CD4-positive, alpha-beta T cell treated with Interleukin-21 for 1 hour (primary cell): ENCODE measurements at regions not wholly inside any gene's neighbourhood (a gene's known extent, or its start where the extent isn't known, plus 50 kb on each side); places are given as distances from the start of the nearest gene placed in this dataset.
"Not testable (repeated sequence)": the region's sequence is repeated elsewhere in the genome, so short reads cannot be mapped to it uniquely, and the experiment has no call there.

ENCODE experiments used
- DNase-seq: peaks from one replicate; pipeline ENCODE4 v3.0.0-alpha.2; 2020

GRCh38 chr5:93359296-93359959 lies 221.6 kb downstream of the NR2F1-AS1 start:
- no peak for DNase-seq

GRCh38 chr5:93358176-93358575 lies 222.8 kb downstream of the NR2F1-AS1 start:
- no peak for DNase-seq

DNA sequence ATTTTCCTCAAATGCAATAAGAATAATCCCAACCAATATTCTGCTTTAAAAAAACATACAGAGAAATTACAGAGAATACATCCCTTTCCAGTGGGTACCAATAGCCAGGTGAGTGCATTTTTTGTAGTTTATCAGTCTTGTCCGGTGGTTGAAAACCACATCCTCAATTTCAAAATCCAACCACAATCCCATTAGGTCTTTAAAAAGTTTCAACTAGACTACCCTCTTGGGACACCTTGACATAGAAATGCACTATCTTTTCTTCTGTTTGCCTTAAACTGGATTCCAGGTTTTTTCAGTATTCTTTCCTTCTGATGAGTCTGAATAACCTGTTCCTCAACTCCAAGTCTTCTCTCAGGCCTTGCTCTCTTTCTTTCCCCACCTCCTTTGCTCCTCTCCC lies 223.3 kb downstream of the NR2F1-AS1 start:
- no peak for DNase-seq

GRCh38 chr5:93355691-93356090 lies 225.3 kb downstream of the NR2F1-AS1 start:
- no peak for DNase-seq

GRCh38 chr5:93352186-93352585 lies 228.8 kb downstream of the NR2F1-AS1 start:
- DNase-seq = no peak

DNA sequence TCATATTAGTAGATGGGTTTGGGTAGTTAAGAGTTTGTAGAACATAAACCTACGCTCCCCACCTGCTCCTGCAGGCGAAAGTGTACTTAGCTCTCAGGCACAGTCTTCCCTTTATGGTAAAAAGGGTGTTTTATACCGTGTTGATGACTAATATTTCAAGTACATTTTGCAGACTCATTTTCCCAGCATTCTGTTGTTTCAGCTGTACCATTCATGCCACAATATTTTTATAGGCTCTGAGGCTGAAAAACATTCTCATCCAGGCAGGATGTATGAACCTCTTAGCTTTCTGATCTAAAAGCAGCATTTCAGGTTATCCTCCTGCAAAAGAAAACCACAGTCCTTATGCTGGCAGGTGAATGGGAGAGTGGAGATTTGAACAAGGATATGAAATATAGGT lies 231.4 kb downstream of the NR2F1-AS1 start:
- DNase-seq = no peak

DNA sequence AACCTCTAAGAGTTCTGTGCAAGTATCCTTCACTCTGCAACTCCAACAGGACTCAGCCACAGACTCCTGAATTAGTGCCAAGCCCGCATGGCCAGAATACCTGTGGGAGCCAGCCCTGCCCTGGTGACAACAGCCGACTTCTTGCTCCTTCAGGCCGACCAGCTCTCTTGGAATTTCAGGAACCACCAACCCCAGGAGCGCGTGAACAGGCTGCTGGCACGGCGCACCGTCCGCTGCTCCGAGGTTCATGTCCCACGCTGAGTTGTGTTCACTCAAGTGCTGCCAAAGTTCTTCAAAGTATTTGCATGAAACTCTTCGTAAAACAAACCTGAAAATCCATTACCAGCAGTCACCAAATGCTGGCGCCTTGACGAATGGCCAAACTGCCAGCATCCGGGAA lies 232.8 kb downstream of the NR2F1-AS1 start:
- no peak for DNase-seq

DNA sequence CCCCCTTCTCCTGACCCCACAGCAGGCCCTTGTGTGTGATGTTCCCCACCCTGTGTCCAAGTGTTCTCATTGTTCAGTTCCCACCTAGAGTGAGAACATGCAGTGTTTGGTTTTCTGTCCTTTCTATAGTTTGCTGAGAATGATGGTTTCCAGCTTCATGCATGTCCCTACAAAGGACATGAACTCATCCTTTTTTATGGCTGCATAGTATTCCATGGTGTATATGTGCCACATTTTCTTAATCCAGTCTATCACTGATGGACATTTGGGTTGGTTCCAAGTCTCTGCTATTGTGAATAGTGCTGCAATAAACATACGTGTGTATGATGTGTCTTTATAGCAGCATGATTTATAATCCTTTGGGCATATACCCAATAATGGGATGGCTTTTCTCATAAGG lies 234.2 kb downstream of the NR2F1-AS1 start:
- DNase-seq = not testable (repeated sequence)

- DNase-seq = no peak
Measured at GRCh38 chr5:93346301-93346700, 234.7 kb downstream of the NR2F1-AS1 start.

- DNase-seq = no peak
Measured at GRCh38 chr5:93343570-93343969, 237.4 kb downstream of the NR2F1-AS1 start.

DNA sequence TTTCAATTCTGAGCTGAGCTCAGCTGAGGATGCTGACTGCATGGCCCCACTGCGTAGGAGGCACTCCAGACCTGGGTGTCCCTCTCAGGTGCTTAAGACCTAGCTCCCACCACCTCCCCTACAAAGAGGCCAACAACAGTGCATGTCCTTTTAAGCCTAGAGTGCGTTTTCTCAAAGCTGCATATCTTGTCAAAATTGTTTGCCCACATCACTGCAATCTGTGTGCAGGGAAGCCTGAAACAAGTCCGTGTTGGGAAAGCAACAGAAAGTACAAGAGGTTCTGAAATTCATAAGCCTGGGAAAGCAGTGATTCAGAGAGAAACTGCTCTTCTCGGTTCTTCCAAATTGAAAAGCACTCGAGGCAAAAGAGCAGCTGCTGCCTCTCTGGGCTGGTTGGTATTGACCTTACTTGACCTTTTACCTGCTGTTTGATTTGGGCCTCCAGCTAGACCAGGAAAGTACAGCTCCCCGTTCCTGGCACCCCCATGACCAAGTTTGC lies 238.4 kb downstream of the NR2F1-AS1 start:
- DNase-seq = no peak

DNA sequence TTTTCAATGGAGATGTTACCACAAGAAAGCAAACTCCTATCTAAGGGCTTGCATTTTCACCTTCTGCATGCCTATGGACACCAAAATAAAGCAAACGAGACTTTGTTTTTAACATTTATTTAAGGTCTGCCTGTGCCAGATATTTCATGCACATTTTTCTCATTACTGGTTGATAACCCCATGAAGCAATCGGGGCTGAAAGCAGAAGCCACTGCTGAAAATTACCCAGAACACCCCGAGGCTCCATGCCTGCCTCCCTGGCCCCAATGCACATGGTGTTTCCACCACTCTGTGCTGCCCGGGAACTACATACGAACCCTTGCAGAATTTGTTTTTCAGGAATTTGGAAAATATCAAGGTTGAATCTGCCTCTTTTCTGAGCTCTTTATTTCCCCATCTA lies 240.1 kb downstream of the NR2F1-AS1 start:
- no peak for DNase-seq

DNA sequence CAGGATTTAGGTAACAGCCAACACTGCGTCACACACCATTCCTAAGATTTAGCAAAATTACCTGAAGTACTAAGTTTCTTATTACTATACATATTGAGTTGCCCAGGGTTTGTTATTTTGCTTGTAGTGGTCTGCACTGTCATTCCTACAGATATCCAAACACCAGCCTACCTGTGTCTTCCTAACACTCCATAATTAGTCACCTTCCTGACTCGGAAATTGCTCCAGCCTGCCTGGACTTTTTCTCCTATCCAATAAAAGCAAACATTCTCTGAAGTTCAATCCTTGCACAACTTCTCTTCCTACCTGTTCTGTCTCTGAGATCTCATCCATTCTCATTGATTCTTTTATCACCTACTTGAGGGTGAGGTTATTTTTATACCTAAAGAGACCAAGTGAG lies 243.9 kb downstream of the NR2F1-AS1 start:
- no peak for DNase-seq

DNA sequence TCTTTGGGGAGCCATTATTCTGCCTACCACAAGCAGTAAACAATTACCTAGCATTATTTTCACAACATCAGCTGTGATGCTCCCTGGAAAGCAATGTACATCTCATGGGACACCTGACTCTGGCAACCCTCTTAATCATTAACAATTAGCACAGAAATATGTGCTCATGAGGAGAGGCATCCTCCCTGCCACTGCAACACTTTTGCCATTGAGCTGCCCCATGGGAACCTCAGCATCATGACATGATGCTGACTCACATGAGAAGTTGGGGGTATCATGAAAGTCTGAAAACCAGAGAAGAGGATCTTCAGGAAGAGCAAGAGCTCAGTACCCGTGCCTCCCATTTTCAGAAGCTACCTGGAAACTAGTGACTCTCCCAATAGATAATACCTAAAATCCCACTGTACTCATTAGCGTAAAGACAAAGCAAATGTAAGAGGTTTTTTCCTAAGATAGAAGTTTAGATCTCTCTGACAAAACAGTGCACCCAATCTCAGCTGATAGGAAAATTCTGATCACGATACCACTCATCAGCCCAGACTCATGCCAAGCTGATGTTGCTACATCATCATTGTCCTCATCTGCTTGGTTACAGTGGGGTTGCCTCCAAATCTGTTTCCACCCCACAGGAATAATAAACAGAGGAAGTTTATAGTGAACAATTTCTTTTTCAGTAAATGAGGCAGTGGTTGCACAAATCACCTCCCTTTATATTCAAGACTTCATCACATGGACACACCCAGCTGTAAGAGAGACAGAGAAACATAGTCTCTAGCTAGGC lies 244.5 kb downstream of the NR2F1-AS1 start:
- no peak for DNase-seq

DNA sequence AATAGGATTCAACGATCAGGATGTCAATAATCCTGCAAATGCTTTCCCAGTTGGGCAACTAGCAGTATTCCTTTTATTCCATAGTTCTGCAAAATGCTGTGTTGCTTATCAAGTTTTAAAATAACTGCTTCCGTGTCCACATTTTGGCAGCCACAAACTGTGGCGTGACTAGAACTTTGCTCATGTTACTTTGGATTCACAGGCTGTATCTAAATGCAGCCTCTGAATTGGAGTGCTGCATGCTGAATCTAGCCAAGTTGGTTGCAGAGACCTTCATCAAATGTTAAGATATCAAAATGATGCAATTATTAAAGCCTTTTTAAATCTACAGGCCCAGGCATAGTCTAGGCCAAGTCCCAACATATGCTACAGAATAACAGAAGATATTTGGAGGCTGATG lies 249.2 kb downstream of the NR2F1-AS1 start:
- DNase-seq = no peak

GRCh38 chr5:93331241-93331640 lies 249.8 kb downstream of the NR2F1-AS1 start:
- no peak for DNase-seq

DNA sequence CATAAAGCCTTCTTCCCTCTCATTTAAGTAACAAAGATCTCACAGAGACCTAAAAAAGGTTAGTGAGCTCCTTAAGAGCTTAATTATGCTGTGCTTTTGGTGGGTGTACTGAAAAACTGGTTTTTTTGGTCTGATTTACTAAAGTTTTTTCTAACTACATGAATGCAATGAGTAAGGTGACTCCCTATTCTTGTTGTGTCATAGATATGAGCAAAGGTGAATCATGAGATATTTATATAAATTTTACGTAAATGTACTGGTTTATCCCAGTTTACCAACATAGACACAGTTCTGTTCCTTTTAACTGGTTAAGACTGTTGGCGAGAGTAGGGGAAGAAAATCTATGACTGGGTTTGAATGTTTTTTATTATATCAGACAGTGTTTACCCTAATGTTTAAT lies 250.5 kb downstream of the NR2F1-AS1 start:
- DNase-seq = no peak

GRCh38 chr5:93329756-93330155 lies 251.3 kb downstream of the NR2F1-AS1 start:
- no peak for DNase-seq

- DNase-seq = no peak
Measured at GRCh38 chr5:93328833-93329232, 252.2 kb downstream of the NR2F1-AS1 start.

- DNase-seq = no peak
Measured at GRCh38 chr5:93327605-93328004, 253.4 kb downstream of the NR2F1-AS1 start.

- DNase-seq = no peak
Measured at GRCh38 chr5:93325946-93326345, 255.1 kb downstream of the NR2F1-AS1 start.

DNA sequence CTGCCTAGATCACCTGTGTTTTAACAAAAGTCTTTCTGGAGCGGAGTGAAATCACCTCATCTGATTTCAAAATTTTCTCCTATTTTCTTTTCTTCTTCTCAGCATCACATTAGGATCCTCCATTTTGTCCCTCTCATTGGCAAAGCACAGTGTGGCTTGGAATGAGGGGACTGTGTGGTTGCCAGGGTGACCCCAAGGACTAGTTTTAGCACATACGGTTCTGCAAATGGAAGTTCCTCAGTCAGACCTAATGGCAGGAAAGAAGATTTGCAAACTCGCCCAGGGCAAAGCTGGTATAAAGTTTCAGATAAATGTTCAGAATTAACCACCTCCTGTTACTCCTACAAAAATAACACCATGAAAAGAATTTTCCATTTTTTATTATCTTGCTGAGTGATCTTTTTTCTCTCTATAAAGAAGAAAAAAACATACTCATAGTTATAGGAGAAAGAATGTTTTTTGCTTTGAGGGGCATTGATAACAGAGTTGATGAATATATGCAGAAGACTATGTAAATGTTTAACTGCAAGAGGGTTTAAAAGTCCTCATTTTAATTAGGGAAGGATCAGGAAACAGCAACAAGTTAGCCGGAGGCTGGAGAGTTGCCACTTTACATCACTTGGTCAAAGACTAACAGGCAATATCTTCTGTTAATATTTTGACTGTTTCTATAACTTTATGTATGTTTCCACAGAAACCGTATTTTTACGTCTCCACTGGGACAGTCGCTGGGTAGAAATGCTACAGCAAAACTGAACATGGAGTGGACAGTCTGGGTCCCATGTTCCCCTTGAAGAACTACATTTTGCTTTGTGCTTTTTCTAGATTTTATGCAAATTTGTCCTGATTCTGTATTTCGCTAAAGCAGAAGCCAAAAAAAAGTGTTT lies 257.8 kb downstream of the NR2F1-AS1 start:
- no peak for DNase-seq

DNA sequence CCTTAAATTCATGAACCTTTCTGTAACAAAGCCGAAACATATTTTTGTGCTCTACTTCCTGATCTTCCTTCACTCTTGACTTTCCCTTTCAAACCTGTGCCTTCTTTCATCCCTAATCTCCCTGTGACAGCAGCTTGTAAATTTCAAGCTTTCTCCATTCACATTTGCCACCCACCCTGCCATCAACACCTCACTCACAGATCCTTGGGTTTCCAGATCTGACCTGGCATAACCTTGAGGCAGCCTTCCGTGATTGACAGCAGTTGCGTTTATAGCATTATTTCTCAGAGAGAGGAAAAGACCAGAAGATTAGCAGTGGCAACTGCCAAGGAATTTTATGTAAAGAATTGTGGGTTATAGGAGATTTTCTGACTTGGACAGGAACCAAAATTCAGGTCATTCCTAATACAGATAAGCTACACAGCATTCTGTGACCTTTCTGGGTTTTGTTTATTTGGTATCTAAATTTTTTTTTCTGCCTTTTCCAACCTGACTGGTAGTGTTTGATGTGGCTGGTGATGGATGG lies 260.0 kb downstream of the NR2F1-AS1 start:
- no peak for DNase-seq
